Lower leg skin (tissue), 4 donors: ENCODE measurements at regions not wholly inside any gene's neighbourhood (a gene's known extent, or its start where the extent isn't known, plus 50 kb on each side); places are given as distances from the start of the nearest gene placed in this dataset.

Experiments
- DNase-seq, 2 donors: peaks; one replicate each; pipeline ENCODE4 v3.0.0-alpha.2; 2019; ENCODE audit warnings: low spot score in 2 of 2
- H3K4me3 ChIP-seq: fragments of 200-600 bp; sonication (generic); 2 replicates; pipeline ENCODE4 v1.5.1; 2017; ENCODE audit warnings: mild to moderate bottlenecking, low read depth; ENCODE audit not compliant: poor library complexity, severe bottlenecking
- POLR2A ChIP-seq, 2 donors: fragments of 450-650 bp; IDR thresholded peaks; one replicate each; pipeline ENCODE4 v1.6.1; 2016 to 2017; ENCODE audit warnings: antibody characterized with exemption in 2 of 2, mild to moderate bottlenecking in 1 of 2, moderate library complexity in 1 of 2
- WGBS, 2 donors: methylation state at CpG; one replicate each; pipeline ENCODE4 v1.1.5; 2018; 5-methylcytosine and 5-hydroxymethylcytosine counted together
- intact Hi-C: fragments of 100-400 bp; cut with DNase I; formaldehyde crosslinking; loops from one replicate; pipeline ENCODE4 v1.15.0; 2023; ENCODE audit warnings: low total_unique reads
- TF ChIP-seq, protein P1 (sequence below), 3 donors: fragments of 450-650 bp; IDR thresholded peaks; one replicate each; pipeline ENCODE4 v1.5.1; 2016; ENCODE audit warnings: antibody characterized with exemption in 3 of 3, mild to moderate bottlenecking in 3 of 3, moderate library complexity in 2 of 3

DNA sequence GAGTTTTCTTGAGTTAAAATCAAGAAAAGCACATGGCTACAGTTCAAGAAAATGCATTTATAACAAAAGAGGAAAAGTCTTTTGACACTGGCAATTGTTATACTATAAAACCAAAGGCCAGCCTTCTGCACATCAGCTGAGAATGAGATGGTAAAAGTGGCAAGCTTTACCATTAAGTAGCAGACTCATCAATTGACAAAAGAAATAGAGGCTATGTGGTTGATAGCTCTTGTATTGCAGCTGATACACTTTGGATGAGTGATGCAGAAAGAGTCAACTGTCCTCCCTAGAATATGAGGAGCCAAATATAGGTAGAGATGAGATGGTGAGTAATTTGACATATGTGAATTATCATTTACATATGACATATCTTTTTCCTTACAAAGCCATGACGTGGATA is 1100.9 kb upstream of the CDH6 start:
- no peak overlapping the region for H3K4me3 ChIP-seq
- intact Hi-C loops, result no loop called here
- TF ChIP-seq POLR2A (IDR thresholded peaks at IDR 0.05), result no peak
- TF ChIP-seq, protein P1, sequence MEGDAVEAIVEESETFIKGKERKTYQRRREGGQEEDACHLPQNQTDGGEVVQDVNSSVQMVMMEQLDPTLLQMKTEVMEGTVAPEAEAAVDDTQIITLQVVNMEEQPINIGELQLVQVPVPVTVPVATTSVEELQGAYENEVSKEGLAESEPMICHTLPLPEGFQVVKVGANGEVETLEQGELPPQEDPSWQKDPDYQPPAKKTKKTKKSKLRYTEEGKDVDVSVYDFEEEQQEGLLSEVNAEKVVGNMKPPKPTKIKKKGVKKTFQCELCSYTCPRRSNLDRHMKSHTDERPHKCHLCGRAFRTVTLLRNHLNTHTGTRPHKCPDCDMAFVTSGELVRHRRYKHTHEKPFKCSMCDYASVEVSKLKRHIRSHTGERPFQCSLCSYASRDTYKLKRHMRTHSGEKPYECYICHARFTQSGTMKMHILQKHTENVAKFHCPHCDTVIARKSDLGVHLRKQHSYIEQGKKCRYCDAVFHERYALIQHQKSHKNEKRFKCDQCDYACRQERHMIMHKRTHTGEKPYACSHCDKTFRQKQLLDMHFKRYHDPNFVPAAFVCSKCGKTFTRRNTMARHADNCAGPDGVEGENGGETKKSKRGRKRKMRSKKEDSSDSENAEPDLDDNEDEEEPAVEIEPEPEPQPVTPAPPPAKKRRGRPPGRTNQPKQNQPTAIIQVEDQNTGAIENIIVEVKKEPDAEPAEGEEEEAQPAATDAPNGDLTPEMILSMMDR (IDR thresholded peaks at IDR 0.05), result no peak
- 54 to 65% methylated on average over 1 of the region's 1 CpG for WGBS, 2 donors
- no peak for DNase-seq

GRCh38 chr5:30069441-30070263 is 1123.8 kb upstream of the CDH6 start:
- intact Hi-C loops, result no loop called here
- WGBS, 2 donors, result 89 to 90% methylated on average over 13 to 18 of the region's 18 CpGs
- H3K4me3 ChIP-seq, result no peak overlapping the region
- TF ChIP-seq, protein P1 (IDR thresholded peaks at IDR 0.05), result no peak
- TF ChIP-seq POLR2A (IDR thresholded peaks at IDR 0.05), result no peak
- peak in 1 of 2 donors; percentile 75 for DNase-seq

- no peak for DNase-seq
- intact Hi-C loops, result no loop called here
- H3K4me3 ChIP-seq, result no peak overlapping the region
- TF ChIP-seq, protein P1 (IDR thresholded peaks at IDR 0.05), result no peak
- no peak for TF ChIP-seq POLR2A (IDR thresholded peaks at IDR 0.05)
Observed at GRCh38 chr5:30063503-30063902, 1130.0 kb upstream of the CDH6 start.

GRCh38 chr5:30051976-30052375 is 1141.5 kb upstream of the CDH6 start:
- no peak for DNase-seq
- WGBS, 2 donors, result 78 to 83% methylated on average over 2 of the region's 2 CpGs
- H3K4me3 ChIP-seq, result no peak overlapping the region
- TF ChIP-seq, protein P1 (IDR thresholded peaks at IDR 0.05), result no peak
- TF ChIP-seq POLR2A (IDR thresholded peaks at IDR 0.05), result no peak
- intact Hi-C loops, result no loop called here

DNA sequence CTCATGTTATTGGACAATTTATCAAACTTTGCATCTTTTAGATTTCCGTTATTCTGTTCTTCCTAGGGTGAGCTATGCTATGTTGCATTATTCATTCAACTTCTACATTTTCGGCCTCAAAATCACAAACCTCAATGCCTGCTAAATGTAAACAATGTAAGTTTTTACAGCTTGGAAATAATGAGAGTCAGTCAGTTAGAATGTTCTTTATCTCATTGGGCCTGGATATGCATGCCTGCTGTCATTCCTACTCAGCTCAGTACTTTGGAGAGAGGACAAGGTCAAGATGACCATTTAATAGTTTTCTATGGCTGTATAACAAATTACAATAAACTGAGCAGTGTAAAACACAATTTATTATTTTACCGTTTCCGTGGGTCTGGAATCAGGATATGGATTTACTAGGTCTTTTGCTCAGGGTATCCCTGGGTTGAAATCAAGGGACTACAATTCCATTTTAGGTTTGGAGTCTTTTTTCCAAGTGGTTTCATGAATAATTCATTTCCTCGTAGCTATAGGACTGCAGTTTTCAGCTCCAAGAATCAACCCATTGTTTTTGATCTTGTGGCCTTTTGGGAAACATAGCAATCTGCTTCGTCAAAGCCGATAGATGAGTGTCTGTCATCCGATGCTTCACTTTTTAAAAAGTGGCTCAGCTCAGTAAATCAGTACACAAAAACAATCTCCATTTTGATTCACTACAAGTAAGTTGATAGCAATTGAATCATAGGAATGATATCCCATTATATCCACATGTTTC is 1143.2 kb upstream of the CDH6 start:
- intact Hi-C loops, result no loop called here
- no peak overlapping the region for H3K4me3 ChIP-seq
- TF ChIP-seq, protein P1 (IDR thresholded peaks at IDR 0.05), result no peak
- no peak for TF ChIP-seq POLR2A (IDR thresholded peaks at IDR 0.05)
- WGBS, 2 donors, result 71 to 82% methylated on average over 8 of the region's 8 CpGs
- no peak for DNase-seq
